ENCODE measurements at regions not wholly inside any gene's neighbourhood (a gene's known extent, or its start where the extent isn't known, plus 50 kb on each side); places are given as distances from the start of the nearest gene placed in this dataset.

GRCh38 chr2:217276433-217276832 is 416.6 kb upstream of the TNP1 start:
- H3K4me1 ChIP-seq (ENCODE audit: insufficient read depth, low read length) = peaks cover 54% of the 10 kb centered on the region
- no peak overlapping the region for H3K9ac ChIP-seq (ENCODE audit: low read length)
- H3K27ac ChIP-seq (ENCODE audit: low read depth, low read length) = no peak overlapping the region
- H3K9me3 ChIP-seq (ENCODE audit: low read length) = no peaks in the 10 kb centered on the region
- H3K36me3 ChIP-seq (ENCODE audit: insufficient read depth, low read length) = no peaks in the 10 kb centered on the region
- H3K4me3 ChIP-seq (ENCODE audit: low read depth in 1 of 2, low read length in 2 of 2) = no peak overlapping the region
- H3K27me3 ChIP-seq (ENCODE audit: control insufficient read depth in 1 of 2, insufficient read depth in 2 of 2, low read length in 2 of 2) = no peaks in the 10 kb centered on the region

- Histone ChIP-seq H3K9me3 (ENCODE audit: low read length) (no peaks in the 10 kb centered on the region), H3K4me3 (ENCODE audit: low read depth in 1 of 2, low read length in 2 of 2) (no peak overlapping the region), H3K9ac (ENCODE audit: low read length) (no peak overlapping the region), H3K27me3 (ENCODE audit: control insufficient read depth in 1 of 2, insufficient read depth in 2 of 2, low read length in 2 of 2) (no peaks in the 10 kb centered on the region), H3K4me1 (ENCODE audit: insufficient read depth, low read length) (peaks cover 50% of the 10 kb centered on the region), H3K36me3 (ENCODE audit: insufficient read depth, low read length) (no peaks in the 10 kb centered on the region), H3K27ac (ENCODE audit: low read depth, low read length) (no peak overlapping the region)
Measured at GRCh38 chr2:217275091-217275490, 415.2 kb upstream of the TNP1 start.

DNA sequence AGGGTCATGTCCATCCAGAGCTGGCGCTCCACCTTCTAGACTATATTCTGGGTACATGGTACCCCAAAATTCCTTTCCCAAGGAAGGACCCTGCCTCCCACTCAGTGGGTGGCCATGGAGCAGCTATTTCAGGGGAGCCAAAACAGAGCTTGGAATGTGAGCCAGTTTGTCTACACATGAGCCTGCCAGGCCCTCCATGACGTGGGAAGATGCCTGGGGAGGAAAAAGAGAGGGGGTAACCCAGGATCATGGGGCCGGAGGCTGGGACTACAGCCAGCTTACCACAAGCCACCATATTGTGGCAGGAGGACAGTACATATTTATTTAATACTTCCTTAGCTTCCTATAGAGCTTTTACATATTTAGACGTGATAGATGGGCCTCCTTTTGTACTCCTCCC is 414.7 kb upstream of the TNP1 start:
- Histone ChIP-seq H3K9ac (ENCODE audit: low read length) (no peak overlapping the region), H3K4me1 (ENCODE audit: insufficient read depth, low read length) (peaks cover 47% of the 10 kb centered on the region), H3K9me3 (ENCODE audit: low read length) (no peaks in the 10 kb centered on the region), H3K27me3 (ENCODE audit: control insufficient read depth in 1 of 2, insufficient read depth in 2 of 2, low read length in 2 of 2) (no peaks in the 10 kb centered on the region), H3K36me3 (ENCODE audit: insufficient read depth, low read length) (no peaks in the 10 kb centered on the region), H3K4me3 (ENCODE audit: low read depth in 1 of 2, low read length in 2 of 2) (no peak overlapping the region), H3K27ac (ENCODE audit: low read depth, low read length) (peak overlapping the region; percentile 54)

- no peaks in the 10 kb centered on the region for H3K9me3 ChIP-seq (ENCODE audit: low read length)
- H3K4me1 ChIP-seq (ENCODE audit: insufficient read depth, low read length) = peaks cover 40% of the 10 kb centered on the region
- peak overlapping the region; percentile 54 for H3K27ac ChIP-seq (ENCODE audit: low read depth, low read length)
- H3K9ac ChIP-seq (ENCODE audit: low read length) = no peak overlapping the region
- no peaks in the 10 kb centered on the region for H3K27me3 ChIP-seq (ENCODE audit: control insufficient read depth in 1 of 2, insufficient read depth in 2 of 2, low read length in 2 of 2)
- no peaks in the 10 kb centered on the region for H3K36me3 ChIP-seq (ENCODE audit: insufficient read depth, low read length)
- H3K4me3 ChIP-seq (ENCODE audit: low read depth in 1 of 2, low read length in 2 of 2) = no peak overlapping the region
Measured at GRCh38 chr2:217273851-217274250, 414.0 kb upstream of the TNP1 start.

- H3K36me3 ChIP-seq (ENCODE audit: insufficient read depth, low read length) = no peaks in the 10 kb centered on the region
- no peaks in the 10 kb centered on the region for H3K27me3 ChIP-seq (ENCODE audit: control insufficient read depth in 1 of 2, insufficient read depth in 2 of 2, low read length in 2 of 2)
- H3K9me3 ChIP-seq (ENCODE audit: low read length) = no peaks in the 10 kb centered on the region
- H3K9ac ChIP-seq (ENCODE audit: low read length) = no peak overlapping the region
- H3K27ac ChIP-seq (ENCODE audit: low read depth, low read length) = peak overlapping the region; percentile 6
- no peak overlapping the region for H3K4me3 ChIP-seq (ENCODE audit: low read depth in 1 of 2, low read length in 2 of 2)
- peaks cover 33% of the 10 kb centered on the region for H3K4me1 ChIP-seq (ENCODE audit: insufficient read depth, low read length)
Measured at GRCh38 chr2:217273162-217273561, 413.3 kb upstream of the TNP1 start.

- peaks cover 24% of the 10 kb centered on the region for H3K4me1 ChIP-seq (ENCODE audit: insufficient read depth, low read length)
- H3K36me3 ChIP-seq (ENCODE audit: insufficient read depth, low read length) = no peaks in the 10 kb centered on the region
Measured at GRCh38 chr2:217271813-217272212, 411.9 kb upstream of the TNP1 start.

DNA sequence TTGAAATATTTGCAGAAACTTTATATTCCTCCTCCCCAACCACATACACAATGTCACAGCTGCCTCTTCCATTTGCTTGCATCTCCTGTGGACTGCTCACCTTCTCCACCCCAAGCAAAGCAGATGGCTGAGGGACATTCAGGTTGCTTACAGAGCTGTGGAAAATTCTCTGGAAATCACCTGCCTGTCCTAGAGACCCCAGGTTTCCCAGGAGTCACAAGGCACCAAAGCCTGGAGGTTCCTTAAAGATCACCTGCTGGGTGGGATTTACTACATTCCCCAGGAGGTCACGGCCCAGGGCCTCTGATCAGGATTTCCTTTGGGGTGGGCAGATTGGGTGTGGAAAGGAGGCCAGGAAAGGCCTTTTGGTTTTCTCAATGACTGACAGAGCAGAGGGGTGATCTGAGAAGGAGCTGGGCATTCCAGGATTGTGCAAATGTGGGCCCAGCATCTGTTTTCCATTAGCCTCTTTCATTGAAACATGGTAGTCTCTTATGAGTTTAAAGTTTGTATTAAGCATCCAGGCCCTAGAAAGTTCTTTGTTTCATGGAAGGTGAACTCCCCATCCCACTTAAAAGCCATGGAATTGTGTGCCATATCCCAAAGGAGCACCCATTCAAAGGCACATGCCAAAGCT is 410.7 kb upstream of the TNP1 start:
- no peak overlapping the region for H3K9ac ChIP-seq (ENCODE audit: low read length)
- H3K27me3 ChIP-seq (ENCODE audit: control insufficient read depth in 1 of 2, insufficient read depth in 2 of 2, low read length in 2 of 2) = no peaks in the 10 kb centered on the region
- H3K27ac ChIP-seq (ENCODE audit: low read depth, low read length) = no peak overlapping the region
- peaks cover 24% of the 10 kb centered on the region for H3K4me1 ChIP-seq (ENCODE audit: insufficient read depth, low read length)
- H3K36me3 ChIP-seq (ENCODE audit: insufficient read depth, low read length) = no peaks in the 10 kb centered on the region
- H3K4me3 ChIP-seq (ENCODE audit: low read depth in 1 of 2, low read length in 2 of 2) = no peak overlapping the region
- H3K9me3 ChIP-seq (ENCODE audit: low read length) = no peaks in the 10 kb centered on the region

More at GRCh38 chr2:217271813-217272212, 411.9 kb upstream of the TNP1 start:
- Histone ChIP-seq H3K27ac (ENCODE audit: low read depth, low read length) (no peak overlapping the region), H3K9ac (ENCODE audit: low read length) (no peak overlapping the region), H3K9me3 (ENCODE audit: low read length) (no peaks in the 10 kb centered on the region), H3K27me3 (ENCODE audit: control insufficient read depth in 1 of 2, insufficient read depth in 2 of 2, low read length in 2 of 2) (no peaks in the 10 kb centered on the region), H3K4me3 (ENCODE audit: low read depth in 1 of 2, low read length in 2 of 2) (no peak overlapping the region)

DNA sequence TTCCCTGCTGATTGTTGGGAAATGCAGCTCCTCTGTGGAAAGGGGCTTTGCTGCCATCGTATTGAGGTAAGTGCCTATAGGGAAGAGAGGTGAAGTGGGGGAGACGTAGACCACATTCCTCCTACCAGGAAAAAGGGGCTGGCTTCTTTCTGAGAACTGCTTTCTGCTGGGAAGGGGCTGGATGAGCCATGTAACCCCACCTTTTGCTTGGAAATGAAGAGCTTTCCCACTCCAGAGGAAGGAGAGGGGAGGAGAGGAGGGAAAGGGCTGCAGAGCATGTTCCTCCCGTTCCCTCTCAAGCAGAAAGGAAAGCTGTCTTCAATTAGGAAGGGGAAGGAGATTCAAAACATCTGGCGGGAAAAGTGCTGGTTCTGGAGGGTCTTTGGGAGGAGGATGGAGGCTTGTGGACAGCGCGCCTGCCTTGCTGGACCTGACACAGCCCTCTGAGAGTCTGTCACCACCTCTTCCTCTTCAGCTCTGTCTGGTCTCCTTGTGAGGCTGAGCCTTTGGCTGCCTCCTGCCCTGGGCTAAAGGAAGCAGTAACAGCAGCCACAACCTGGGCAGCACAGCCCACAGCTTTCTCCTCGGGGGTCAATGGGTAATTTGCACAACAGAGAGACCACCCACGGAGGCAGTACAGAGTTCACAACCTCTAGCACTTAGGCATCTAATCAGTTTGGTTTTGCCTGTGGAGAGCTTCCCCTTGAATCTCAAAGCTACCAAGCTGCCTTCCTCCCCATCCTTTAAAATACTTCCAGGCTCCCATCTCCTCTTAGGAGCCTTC is 410.0 kb upstream of the TNP1 start:
- Histone ChIP-seq H3K9ac (ENCODE audit: low read length) (no peak overlapping the region), H3K36me3 (ENCODE audit: insufficient read depth, low read length) (no peaks in the 10 kb centered on the region), H3K4me1 (ENCODE audit: insufficient read depth, low read length) (peaks cover 18% of the 10 kb centered on the region), H3K9me3 (ENCODE audit: low read length) (no peaks in the 10 kb centered on the region), H3K27me3 (ENCODE audit: control insufficient read depth in 1 of 2, insufficient read depth in 2 of 2, low read length in 2 of 2) (no peaks in the 10 kb centered on the region), H3K4me3 (ENCODE audit: low read depth in 1 of 2, low read length in 2 of 2) (no peak overlapping the region), H3K27ac (ENCODE audit: low read depth, low read length) (no peak overlapping the region)

- Histone ChIP-seq H3K27me3 (ENCODE audit: control insufficient read depth in 1 of 2, insufficient read depth in 2 of 2, low read length in 2 of 2) (no peaks in the 10 kb centered on the region), H3K27ac (ENCODE audit: low read depth, low read length) (no peak overlapping the region)
Measured at GRCh38 chr2:217268978-217269377, 409.1 kb upstream of the TNP1 start.

GRCh38 chr2:217267758-217268157 is 407.9 kb upstream of the TNP1 start:
- Histone ChIP-seq H3K36me3 (ENCODE audit: insufficient read depth, low read length) (no peaks in the 10 kb centered on the region), H3K9me3 (ENCODE audit: low read length) (no peaks in the 10 kb centered on the region), H3K27ac (ENCODE audit: low read depth, low read length) (no peak overlapping the region), H3K27me3 (ENCODE audit: control insufficient read depth in 1 of 2, insufficient read depth in 2 of 2, low read length in 2 of 2) (no peaks in the 10 kb centered on the region), H3K4me1 (ENCODE audit: insufficient read depth, low read length) (peaks cover 18% of the 10 kb centered on the region), H3K4me3 (ENCODE audit: low read depth in 1 of 2, low read length in 2 of 2) (no peak overlapping the region), H3K9ac (ENCODE audit: low read length) (no peak overlapping the region)

More at GRCh38 chr2:217268978-217269377, 409.1 kb upstream of the TNP1 start:
- no peak overlapping the region for H3K9ac ChIP-seq (ENCODE audit: low read length)
- H3K4me1 ChIP-seq (ENCODE audit: insufficient read depth, low read length) = peaks cover 15% of the 10 kb centered on the region
- H3K36me3 ChIP-seq (ENCODE audit: insufficient read depth, low read length) = no peaks in the 10 kb centered on the region
- H3K4me3 ChIP-seq (ENCODE audit: low read depth in 1 of 2, low read length in 2 of 2) = no peak overlapping the region
- no peaks in the 10 kb centered on the region for H3K9me3 ChIP-seq (ENCODE audit: low read length)

- H3K27ac ChIP-seq (ENCODE audit: low read depth, low read length) = peak overlapping the region; percentile 79
- H3K9ac ChIP-seq (ENCODE audit: low read length) = no peak overlapping the region
Measured at GRCh38 chr2:217263756-217264155, 403.9 kb upstream of the TNP1 start.

DNA sequence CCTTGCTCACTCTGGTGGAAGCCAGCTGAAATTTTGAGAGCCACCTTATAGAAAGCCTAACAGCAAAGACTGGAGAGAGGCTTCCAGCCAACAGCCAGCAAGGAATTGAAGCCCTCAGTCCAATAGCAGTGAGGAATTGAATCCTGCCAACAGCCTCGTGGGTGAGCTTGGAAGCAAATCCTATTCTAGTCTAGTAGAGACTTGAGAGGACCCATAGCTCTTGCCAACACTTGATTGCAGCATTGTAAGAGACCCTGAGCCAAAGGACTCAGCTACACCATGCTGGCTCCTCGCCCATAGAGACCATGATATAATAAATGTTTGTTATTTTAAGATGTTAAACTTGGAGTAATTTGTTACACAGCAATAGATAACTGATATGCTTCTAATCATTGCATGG is 403.0 kb upstream of the TNP1 start:
- Histone ChIP-seq H3K27me3 (ENCODE audit: control insufficient read depth in 1 of 2, insufficient read depth in 2 of 2, low read length in 2 of 2) (no peaks in the 10 kb centered on the region), H3K4me3 (ENCODE audit: low read depth in 1 of 2, low read length in 2 of 2) (no peak overlapping the region), H3K4me1 (ENCODE audit: insufficient read depth, low read length) (peaks cover 22% of the 10 kb centered on the region), H3K27ac (ENCODE audit: low read depth, low read length) (peak overlapping the region; percentile 79), H3K9ac (ENCODE audit: low read length) (no peak overlapping the region), H3K9me3 (ENCODE audit: low read length) (no peaks in the 10 kb centered on the region), H3K36me3 (ENCODE audit: insufficient read depth, low read length) (no peaks in the 10 kb centered on the region)

More at GRCh38 chr2:217263756-217264155, 403.9 kb upstream of the TNP1 start:
- Histone ChIP-seq H3K4me3 (ENCODE audit: low read depth in 1 of 2, low read length in 2 of 2) (no peak overlapping the region), H3K36me3 (ENCODE audit: insufficient read depth, low read length) (no peaks in the 10 kb centered on the region), H3K27me3 (ENCODE audit: control insufficient read depth in 1 of 2, insufficient read depth in 2 of 2, low read length in 2 of 2) (no peaks in the 10 kb centered on the region), H3K9me3 (ENCODE audit: low read length) (no peaks in the 10 kb centered on the region), H3K4me1 (ENCODE audit: insufficient read depth, low read length) (peaks cover 22% of the 10 kb centered on the region)

Measured in muscle layer of colon (tissue), 2 donors.